OCI-LY7 (cell line): ENCODE measurements at regions not wholly inside any gene's neighbourhood (a gene's known extent, or its start where the extent isn't known, plus 50 kb on each side); places are given as distances from the start of the nearest gene placed in this dataset.

Experiments
- BruUV-seq: library from RNA; stranded (reverse); fragments of 400-500 nt; replicated peaks from 2 replicates; lab custom pipeline; 2021; lab: Mats Ljungman, UMichigan
- CTCF ChIA-PET: fragments of 300-600 bp; sonication (Branson Sonifier 250); formaldehyde crosslinking; loops from one replicate; lab custom pipeline; 2022; ENCODE audit warnings: antibody characterized with exemption; ENCODE audit not compliant: unreplicated experiment; lab: Charles Lee
- POLR2A ChIA-PET: fragments of 300-600 bp; sonication (Branson Sonifier 250); formaldehyde crosslinking; loops from one replicate; lab custom pipeline; 2022; ENCODE audit warnings: antibody characterized with exemption; lab: Charles Lee
- DNase-seq: peaks from one replicate; pipeline ENCODE4 v3.0.0-alpha.2; 2015; ENCODE audit warnings: low spot score
- H2AFZ ChIP-seq: fragments of 200-600 bp; sonication (generic), shearing (Covaris generic); 2 replicates; pipeline ENCODE4 v1.6.1; 2014; ENCODE audit warnings: mild to moderate bottlenecking, antibody characterized with exemption, low read length, moderate library complexity
- H3K27ac ChIP-seq: fragments of 200-600 bp; sonication (generic); 2 replicates; pipeline ENCODE4 v1.5.1; 2014; ENCODE audit warnings: mixed run types, low read depth, mild to moderate bottlenecking, moderate library complexity, low read length, inconsistent platforms; ENCODE audit not compliant: poor library complexity, severe bottlenecking
- H3K36me3 ChIP-seq: fragments of 200-600 bp; sonication (generic); 2 replicates; pipeline ENCODE4 v1.6.1; 2014; ENCODE audit warnings: mild to moderate bottlenecking, antibody characterized with exemption, low read length, moderate library complexity, mixed read lengths; ENCODE audit not compliant: insufficient read depth
- H3K4me1 ChIP-seq: fragments of 200-600 bp; sonication (generic); 2 replicates; pipeline ENCODE4 v1.5.1; 2014; ENCODE audit warnings: mild to moderate bottlenecking, low read length; ENCODE audit not compliant: insufficient read depth, poor library complexity, severe bottlenecking
- H3K4me2 ChIP-seq: fragments of 200-600 bp; sonication (generic); 2 replicates; pipeline ENCODE4 v1.6.1; 2014; ENCODE audit warnings: mild to moderate bottlenecking, low read length
- H3K4me3 ChIP-seq: fragments of 200-600 bp; sonication (generic); 2 replicates; pipeline ENCODE4 v1.5.1; 2014; ENCODE audit warnings: mild to moderate bottlenecking, low read depth, low read length; ENCODE audit not compliant: poor library complexity, severe bottlenecking
- H3K79me2 ChIP-seq: fragments of 200-600 bp; sonication (generic); 2 replicates; pipeline ENCODE4 v1.6.1; 2016; ENCODE audit warnings: low read depth, mild to moderate bottlenecking, low read length, moderate library complexity, mixed read lengths; ENCODE audit not compliant: insufficient read depth
- H3K9me2 ChIP-seq: fragments of 200-600 bp; sonication (generic); 2 replicates; pipeline ENCODE4 v1.6.1; 2016; ENCODE audit warnings: mild to moderate bottlenecking, low read length, mixed read lengths; ENCODE audit not compliant: insufficient read depth
- H3K9me3 ChIP-seq: fragments of 200-600 bp; sonication (generic); 2 replicates; pipeline ENCODE4 v1.6.1; 2014; ENCODE audit warnings: mild to moderate bottlenecking, mixed run types, low read length, mixed read lengths
- H4K20me1 ChIP-seq: fragments of 200-600 bp; sonication (generic); 2 replicates; pipeline ENCODE4 v1.6.1; 2014; ENCODE audit warnings: mild to moderate bottlenecking, antibody characterized with exemption, low read length, moderate library complexity, mixed read lengths; ENCODE audit not compliant: insufficient read depth
- EZH2phosphoT487 ChIP-seq: fragments of 200-600 bp; sonication (generic); IDR thresholded peaks from 2 replicates; pipeline ENCODE4 v1.6.1; 2018; ENCODE audit warnings: low read depth, borderline replicate concordance, mild to moderate bottlenecking, mixed run types, antibody characterized with exemption, low read length, moderate library complexity, mixed read lengths
- intact Hi-C: fragments of 100-400 bp; cut with micrococcal nuclease; formaldehyde crosslinking; loops from one replicate; pipeline ENCODE4 v1.10.0; 2022; ENCODE audit not compliant: unreplicated experiment
- TF ChIP-seq, protein P1 (sequence below): fragments of 200-600 bp; sonication (generic); conservative IDR thresholded peaks from 2 replicates; pipeline ENCODE4 v1.5.1; 2014; ENCODE audit warnings: mild to moderate bottlenecking, antibody characterized with exemption, low read length, moderate library complexity, mixed read lengths

DNA sequence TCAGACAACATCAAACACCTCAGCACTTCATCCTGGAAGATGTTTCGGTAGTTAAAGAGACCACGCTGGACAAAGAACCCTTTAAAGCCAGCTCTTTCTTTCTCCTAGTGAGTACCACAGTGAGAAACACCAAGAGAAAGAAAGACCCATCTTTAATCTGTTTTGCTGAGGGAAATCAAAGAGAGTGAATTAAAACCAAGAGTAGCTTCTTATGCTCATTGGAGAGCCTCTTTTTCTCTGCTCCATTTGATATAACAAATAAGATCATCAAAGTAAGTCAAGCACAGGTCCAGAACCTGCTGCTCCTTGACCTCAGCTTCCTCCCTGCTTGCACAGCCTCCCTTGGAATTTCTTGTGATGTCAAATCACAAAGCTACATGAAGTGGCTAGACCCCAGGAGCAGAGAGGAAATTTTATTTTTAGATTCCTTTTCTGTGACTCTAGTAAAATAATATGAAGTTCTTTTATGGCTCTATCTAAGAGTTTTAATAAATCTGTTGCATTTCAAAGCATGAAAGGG lies 436.4 kb downstream of the C3orf38 start:
- Histone ChIP-seq H4K20me1 (no peaks in the 10 kb centered on the region), H3K9me3 (no peaks in the 10 kb centered on the region), H3K27ac (no peak overlapping the region), H3K36me3 (no peaks in the 10 kb centered on the region), H3K79me2 (no peaks in the 10 kb centered on the region), H3K4me1 (no peaks in the 10 kb centered on the region), H3K4me3 (no peak overlapping the region), H3K9me2 (no peaks in the 10 kb centered on the region), H3K4me2 (no peak overlapping the region), H2AFZ (no peak overlapping the region)
- TF ChIP-seq, protein P1, sequence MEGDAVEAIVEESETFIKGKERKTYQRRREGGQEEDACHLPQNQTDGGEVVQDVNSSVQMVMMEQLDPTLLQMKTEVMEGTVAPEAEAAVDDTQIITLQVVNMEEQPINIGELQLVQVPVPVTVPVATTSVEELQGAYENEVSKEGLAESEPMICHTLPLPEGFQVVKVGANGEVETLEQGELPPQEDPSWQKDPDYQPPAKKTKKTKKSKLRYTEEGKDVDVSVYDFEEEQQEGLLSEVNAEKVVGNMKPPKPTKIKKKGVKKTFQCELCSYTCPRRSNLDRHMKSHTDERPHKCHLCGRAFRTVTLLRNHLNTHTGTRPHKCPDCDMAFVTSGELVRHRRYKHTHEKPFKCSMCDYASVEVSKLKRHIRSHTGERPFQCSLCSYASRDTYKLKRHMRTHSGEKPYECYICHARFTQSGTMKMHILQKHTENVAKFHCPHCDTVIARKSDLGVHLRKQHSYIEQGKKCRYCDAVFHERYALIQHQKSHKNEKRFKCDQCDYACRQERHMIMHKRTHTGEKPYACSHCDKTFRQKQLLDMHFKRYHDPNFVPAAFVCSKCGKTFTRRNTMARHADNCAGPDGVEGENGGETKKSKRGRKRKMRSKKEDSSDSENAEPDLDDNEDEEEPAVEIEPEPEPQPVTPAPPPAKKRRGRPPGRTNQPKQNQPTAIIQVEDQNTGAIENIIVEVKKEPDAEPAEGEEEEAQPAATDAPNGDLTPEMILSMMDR = no peak
- TF ChIP-seq EZH2phosphoT487 = no peak
- no TSS peak for BruUV-seq
- no peak for DNase-seq
- intact Hi-C loops = no loop called here
- ChIA-PET CTCF (no interaction called here), POLR2A (interaction anchor here (0.7 to 0.8 kb wide), 2 partner anchors 20 to 445 kb away, joined by 4 read pairs; no protein-coding TSS in a partner anchor)

DNA sequence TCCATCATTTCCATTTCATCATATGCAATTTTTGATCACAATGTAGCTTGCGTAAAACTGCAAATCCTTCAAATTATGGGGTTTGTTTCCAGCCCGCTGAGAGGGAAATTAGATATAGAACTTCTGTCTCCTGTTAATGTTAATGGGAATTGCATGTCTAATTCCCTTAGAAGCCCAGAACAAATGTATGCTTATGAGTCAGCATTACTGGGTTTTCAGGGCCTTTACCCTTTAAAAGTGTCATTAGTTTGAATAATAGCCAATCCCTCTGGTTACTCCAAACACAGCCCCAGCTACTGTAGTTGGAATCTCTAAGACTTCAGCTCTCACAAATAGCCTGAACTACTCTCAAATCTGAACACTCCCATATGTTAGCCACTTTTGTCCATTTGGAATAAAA lies 439.4 kb downstream of the C3orf38 start:
- H3K27ac ChIP-seq = no peak overlapping the region
- H3K36me3 ChIP-seq = no peaks in the 10 kb centered on the region
- no peak overlapping the region for H2AFZ ChIP-seq
- no peak for DNase-seq
- BruUV-seq = no TSS peak
- no peaks in the 10 kb centered on the region for H3K79me2 ChIP-seq
- TF ChIP-seq EZH2phosphoT487 = no peak
- TF ChIP-seq, protein P1 = no peak
- ChIA-PET CTCF (no interaction called here), POLR2A (no interaction called here)
- H3K4me2 ChIP-seq = no peak overlapping the region
- H3K9me2 ChIP-seq = no peaks in the 10 kb centered on the region
- H3K9me3 ChIP-seq = no peaks in the 10 kb centered on the region
- no peak overlapping the region for H3K4me3 ChIP-seq
- H3K4me1 ChIP-seq = no peaks in the 10 kb centered on the region
- H4K20me1 ChIP-seq = no peaks in the 10 kb centered on the region
- intact Hi-C loops = no loop called here

DNA sequence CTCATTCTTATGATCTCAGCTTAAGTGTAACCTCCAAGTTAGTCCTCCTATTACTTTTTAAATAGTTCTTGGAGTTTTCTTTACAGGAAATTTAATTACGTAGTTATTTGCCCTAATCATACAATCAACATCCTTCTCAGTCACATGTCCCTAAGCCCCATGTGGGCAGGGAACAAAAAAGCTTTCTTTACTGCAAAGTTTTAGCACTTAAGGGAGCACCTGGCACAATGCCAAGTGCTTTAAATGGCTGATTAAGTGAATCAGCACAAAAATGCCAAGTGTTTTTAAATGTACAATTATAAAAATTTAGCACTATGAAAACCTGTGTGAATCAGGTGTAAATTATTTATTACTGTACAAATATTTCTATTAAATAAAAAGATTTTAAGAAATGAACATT lies 445.3 kb downstream of the C3orf38 start:
- TF ChIP-seq EZH2phosphoT487 = no peak
- TF ChIP-seq, protein P1 = no peak
- no peak overlapping the region for H2AFZ ChIP-seq
- H3K9me3 ChIP-seq = no peaks in the 10 kb centered on the region
- no peaks in the 10 kb centered on the region for H3K79me2 ChIP-seq
- ChIA-PET POLR2A (interaction anchor here (0.6 kb wide), 2 partner anchors 104 to 558 kb away, joined by 3 read pairs; no protein-coding TSS in a partner anchor), CTCF (no interaction called here)
- H3K27ac ChIP-seq = no peak overlapping the region
- H3K36me3 ChIP-seq = no peaks in the 10 kb centered on the region
- no TSS peak for BruUV-seq
- no peak overlapping the region for H3K4me2 ChIP-seq
- DNase-seq = no peak
- intact Hi-C loops = no loop called here
- H3K4me3 ChIP-seq = no peak overlapping the region
- no peaks in the 10 kb centered on the region for H3K4me1 ChIP-seq
- H4K20me1 ChIP-seq = no peaks in the 10 kb centered on the region
- H3K9me2 ChIP-seq = no peaks in the 10 kb centered on the region
